Uterus (tissue), 2 donors: ENCODE measurements at regions not wholly inside any gene's neighbourhood (a gene's known extent, or its start where the extent isn't known, plus 50 kb on each side); places are given as distances from the start of the nearest gene placed in this dataset.

Source experiments
- CTCF ChIP-seq, 4 experiments: fragments of 200-600 bp in 2 of 4; fragments of 450-650 bp in 2 of 4; sonication (generic) in 2 of 4; IDR thresholded peaks; one replicate each; pipeline ENCODE4 v1.5.1; 2016 to 2019; ENCODE audit warnings: antibody characterized with exemption in 4 of 4, mild to moderate bottlenecking in 2 of 4, moderate library complexity in 1 of 4
- POLR2A ChIP-seq, 2 donors: fragments of 450-650 bp; IDR thresholded peaks; one replicate each; pipeline ENCODE4 v1.6.1; 2016; ENCODE audit warnings: antibody characterized with exemption in 2 of 2, mild to moderate bottlenecking in 1 of 2, moderate library complexity in 1 of 2

GRCh38 chr14:53390008-53390407 lies 236.9 kb upstream of the DDHD1 start:
- TF ChIP-seq POLR2A (IDR thresholded peaks at IDR 0.05) (no peak), CTCF (IDR thresholded peaks at IDR 0.05) (no peak)
